GM18867 (cell line): ENCODE measurements at regions not wholly inside any gene's neighbourhood (a gene's known extent, or its start where the extent isn't known, plus 50 kb on each side); places are given as distances from the start of the nearest gene placed in this dataset.

ENCODE experiments used
- ATAC-seq: cut with Tn5 transposase; IDR thresholded peaks from one replicate; pipeline ENCODE4 v1.9.1; 2021; ENCODE audit warnings: mild to moderate bottlenecking, moderate library complexity; ENCODE audit not compliant: unreplicated experiment

GRCh38 chr13:34587576-34587975, 354.5 kb upstream of the NBEA start:
- ATAC-seq, result no peak

- no peak for ATAC-seq
These were observed 353.7 kb upstream of the NBEA start for GRCh38 chr13:34588362-34588761.

GRCh38 chr13:34589581-34589980, 352.5 kb upstream of the NBEA start:
- ATAC-seq, result no peak

- ATAC-seq, result no peak
These were observed 350.9 kb upstream of the NBEA start for GRCh38 chr13:34591129-34591528.

GRCh38 chr13:34591900-34592529, 350.1 kb upstream of the NBEA start:
- ATAC-seq, result no peak

GRCh38 chr13:34593658-34594057, 348.4 kb upstream of the NBEA start:
- no peak for ATAC-seq

GRCh38 chr13:34594507-34594906, 347.6 kb upstream of the NBEA start:
- no peak for ATAC-seq

- ATAC-seq, result no peak
These were observed 333.7 kb upstream of the NBEA start for GRCh38 chr13:34608331-34608730.

- no peak for ATAC-seq
These were observed 330.4 kb upstream of the NBEA start for GRCh38 chr13:34611671-34612070.

- ATAC-seq, result no peak
These were observed 324.5 kb upstream of the NBEA start for GRCh38 chr13:34617473-34618083.

GRCh38 chr13:34618654-34619053, 323.4 kb upstream of the NBEA start:
- ATAC-seq, result no peak

GRCh38 chr13:34619326-34619725, 322.7 kb upstream of the NBEA start:
- no peak for ATAC-seq

- no peak for ATAC-seq
These were observed 321.8 kb upstream of the NBEA start for GRCh38 chr13:34620074-34620850.

- ATAC-seq, result no peak
These were observed 321.2 kb upstream of the NBEA start for GRCh38 chr13:34620862-34621261.

GRCh38 chr13:34623331-34623730, 318.7 kb upstream of the NBEA start:
- no peak for ATAC-seq

- ATAC-seq, result no peak
These were observed 314.4 kb upstream of the NBEA start for GRCh38 chr13:34627509-34628208.

GRCh38 chr13:34628209-34628682, 313.8 kb upstream of the NBEA start:
- ATAC-seq, result no peak

GRCh38 chr13:34634448-34634847, 307.6 kb upstream of the NBEA start:
- ATAC-seq, result no peak

GRCh38 chr13:34637138-34637537, 304.9 kb upstream of the NBEA start:
- no peak for ATAC-seq

GRCh38 chr13:34637636-34638035, 304.4 kb upstream of the NBEA start:
- no peak for ATAC-seq

- ATAC-seq, result no peak
These were observed 303.2 kb upstream of the NBEA start for GRCh38 chr13:34638897-34639296.
